HFFc6 (cell line): ENCODE measurements at regions not wholly inside any gene's neighbourhood (a gene's known extent, or its start where the extent isn't known, plus 50 kb on each side); places are given as distances from the start of the nearest gene placed in this dataset.
"Not testable (repeated sequence)": the region's sequence is repeated elsewhere in the genome, so short reads cannot be mapped to it uniquely, and the experiment has no call there.

Experiments used
- DNase-seq: peaks from one replicate; pipeline ENCODE4 v3.0.0-alpha.2; 2018
- H3K27ac Mint-ChIP-seq: 2 replicates; pipeline ENCODE4 v1.8.0; 2020; ENCODE audit warnings: mild to moderate bottlenecking, mixed read lengths
- H3K27me3 Mint-ChIP-seq: 2 replicates; pipeline ENCODE4 v1.8.0; 2021; ENCODE audit warnings: mild to moderate bottlenecking, moderate library complexity, mixed read lengths; ENCODE audit not compliant: insufficient read depth
- H3K36me3 Mint-ChIP-seq: 2 replicates; pipeline ENCODE4 v1.8.0; 2021; ENCODE audit warnings: low read depth, mixed read lengths
- H3K4me1 Mint-ChIP-seq: 2 replicates; pipeline ENCODE4 v1.8.0; 2020; ENCODE audit warnings: low read depth, mixed read lengths
- H3K4me3 Mint-ChIP-seq: 2 replicates; pipeline ENCODE4 v1.8.0; 2020; ENCODE audit warnings: mild to moderate bottlenecking, moderate library complexity, mixed read lengths
- H3K9me3 Mint-ChIP-seq: 2 replicates; pipeline ENCODE4 v1.8.0; 2020; ENCODE audit warnings: mild to moderate bottlenecking, mixed read lengths
- CTCF ChIP-seq: fragments of 200-600 bp; sonication (generic); IDR thresholded peaks from 2 replicates; pipeline ENCODE4 v1.5.0; 2021; ENCODE audit warnings: antibody characterized with exemption, mild to moderate bottlenecking

- Mint-ChIP-seq H3K4me1 (no peaks in the 10 kb centered on the region), H3K9me3 (0 out of 2 replicates have a peak, but pooled peaks cover 4% of the 10 kb centered on the region), H3K27me3 (no peaks in the 10 kb centered on the region), H3K4me3 (no peak overlapping the region), H3K27ac (no peak overlapping the region), H3K36me3 (no peaks in the 10 kb centered on the region)
- TF ChIP-seq CTCF: no peak
- no peak for DNase-seq
These were observed 295.8 kb downstream of the MAGEB5 start for GRCh38 chrX:26511589-26512363.

GRCh38 chrX:26470941-26471340 lies 255.0 kb downstream of the MAGEB5 start:
- DNase-seq: no peak
- Mint-ChIP-seq H3K36me3 (no peaks in the 10 kb centered on the region), H3K4me3 (no peak overlapping the region), H3K27me3 (no peaks in the 10 kb centered on the region), H3K4me1 (no peaks in the 10 kb centered on the region), H3K9me3 (no peaks in the 10 kb centered on the region; the same call in 1 of the 2 replicates), H3K27ac (no peak overlapping the region)
- TF ChIP-seq CTCF: no peak

- Mint-ChIP-seq H3K36me3 (no peaks in the 10 kb centered on the region), H3K27me3 (no peaks in the 10 kb centered on the region), H3K9me3 (no peaks in the 10 kb centered on the region), H3K27ac (no peak overlapping the region), H3K4me3 (no peak overlapping the region), H3K4me1 (no peaks in the 10 kb centered on the region)
- no peak for TF ChIP-seq CTCF
- DNase-seq: no peak
These were observed 250.4 kb downstream of the MAGEB5 start for GRCh38 chrX:26466387-26466786.

- Mint-ChIP-seq H3K4me1 (no peaks in the 10 kb centered on the region), H3K27me3 (no peaks in the 10 kb centered on the region; the same call in 1 of the 2 replicates), H3K9me3 (no peaks in the 10 kb centered on the region; the same call in 1 of the 2 replicates), H3K27ac (no peak overlapping the region), H3K4me3 (no peak overlapping the region), H3K36me3 (no peaks in the 10 kb centered on the region)
- TF ChIP-seq CTCF: no peak
- DNase-seq: no peak
These were observed 229.3 kb downstream of the MAGEB5 start for GRCh38 chrX:26445288-26445687.

- not testable (repeated sequence) for H3K9me3 Mint-ChIP-seq, H3K4me3 Mint-ChIP-seq, H3K27ac Mint-ChIP-seq, H3K4me1 Mint-ChIP-seq, DNase-seq, H3K27me3 Mint-ChIP-seq, H3K36me3 Mint-ChIP-seq
These were observed 228.4 kb downstream of the MAGEB5 start for GRCh38 chrX:26444417-26444816.

- TF ChIP-seq CTCF: no peak
- Mint-ChIP-seq H3K36me3 (no peaks in the 10 kb centered on the region), H3K27ac (no peak overlapping the region), H3K4me3 (no peak overlapping the region), H3K27me3 (no peaks in the 10 kb centered on the region; the same call in 1 of the 2 replicates), H3K9me3 (peaks cover 8% of the 10 kb centered on the region; the same call in 1 of the 2 replicates), H3K4me1 (no peaks in the 10 kb centered on the region)
- no peak for DNase-seq
These were observed 226.4 kb downstream of the MAGEB5 start for GRCh38 chrX:26442340-26442739.
